ENCODE measurements at regions not wholly inside any gene's neighbourhood (a gene's known extent, or its start where the extent isn't known, plus 50 kb on each side); places are given as distances from the start of the nearest gene placed in this dataset.

DNA sequence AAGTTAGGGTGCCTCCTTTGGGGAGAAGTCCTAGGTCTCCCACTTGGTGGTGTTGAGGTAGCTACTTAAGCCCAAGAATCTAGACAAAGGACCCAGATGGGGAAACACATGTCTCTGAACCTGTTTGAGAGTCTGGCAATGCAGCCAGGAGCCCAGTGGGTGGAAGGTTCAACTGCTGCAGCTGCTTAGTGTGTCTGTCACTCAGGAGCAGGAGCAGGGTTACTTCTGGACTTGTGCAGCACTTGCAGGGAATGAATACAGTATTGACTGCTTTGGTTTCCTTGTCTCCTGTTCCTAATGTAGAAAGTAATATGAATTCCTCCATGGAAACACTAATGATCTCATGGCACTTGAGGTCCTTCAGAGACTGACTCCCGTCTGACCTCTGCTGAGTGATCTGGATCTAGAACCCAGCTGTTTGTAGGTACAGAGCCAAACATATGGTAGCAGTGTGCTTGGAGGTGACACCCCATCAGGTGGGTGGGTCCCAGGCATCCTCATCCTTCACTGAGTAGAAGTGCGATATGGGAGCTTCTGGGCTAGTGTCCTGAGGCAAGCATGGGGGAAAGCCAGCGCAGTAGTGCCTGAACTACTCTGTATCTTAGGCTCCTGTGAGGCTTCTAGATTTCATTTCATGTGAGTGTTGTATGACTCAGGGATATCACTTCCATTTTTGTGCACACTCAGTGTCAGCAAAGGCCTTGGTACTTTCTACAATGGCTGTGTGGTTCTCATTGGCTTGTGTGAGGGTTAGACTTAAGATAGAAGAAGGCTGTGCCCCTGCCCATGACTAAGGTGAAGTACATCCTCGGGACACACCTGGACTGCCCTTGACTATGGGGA lies 85.0 kb upstream of the WDR1 start:
- DNase-seq, result no peak

DNA sequence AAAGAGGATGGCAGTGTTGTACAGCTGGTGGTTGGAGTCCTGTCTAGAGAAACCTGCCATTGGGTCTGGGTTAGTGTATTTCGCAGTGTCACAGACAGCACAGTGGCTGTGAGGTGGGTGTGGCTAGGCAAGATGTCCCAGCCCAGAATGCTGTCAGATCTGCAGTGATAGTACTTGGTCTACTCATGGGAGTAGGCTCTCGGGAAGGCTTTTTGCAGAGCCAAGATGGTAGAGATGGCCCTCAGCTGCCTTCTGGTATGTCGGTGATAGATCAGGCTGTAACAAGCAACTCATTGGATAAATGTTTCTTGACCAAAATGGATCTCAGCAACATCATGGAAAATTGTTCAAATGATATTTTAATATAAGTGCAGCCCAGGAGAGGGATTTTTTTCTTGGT lies 84.3 kb upstream of the WDR1 start:
- DNase-seq, result no peak

DNA sequence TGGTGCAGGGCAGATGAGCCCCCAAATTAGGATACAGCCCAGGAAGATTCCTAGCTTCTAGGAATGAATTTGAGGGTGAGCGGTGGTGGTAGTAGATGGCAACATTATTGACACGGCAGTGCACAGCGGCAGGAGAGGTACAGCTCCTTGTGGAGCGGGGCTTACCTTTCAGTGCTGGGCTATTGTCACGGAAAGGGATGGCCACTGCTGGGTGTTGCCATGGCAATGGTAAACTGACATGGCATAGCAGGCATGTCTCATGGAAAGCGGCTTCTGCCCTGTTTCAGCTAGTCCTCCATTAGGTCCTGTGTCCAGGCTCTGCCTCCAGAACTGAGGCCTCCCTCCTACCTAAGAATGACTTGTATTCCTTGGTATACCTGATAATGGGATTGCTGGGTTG lies 81.8 kb upstream of the WDR1 start:
- no peak for DNase-seq

DNA sequence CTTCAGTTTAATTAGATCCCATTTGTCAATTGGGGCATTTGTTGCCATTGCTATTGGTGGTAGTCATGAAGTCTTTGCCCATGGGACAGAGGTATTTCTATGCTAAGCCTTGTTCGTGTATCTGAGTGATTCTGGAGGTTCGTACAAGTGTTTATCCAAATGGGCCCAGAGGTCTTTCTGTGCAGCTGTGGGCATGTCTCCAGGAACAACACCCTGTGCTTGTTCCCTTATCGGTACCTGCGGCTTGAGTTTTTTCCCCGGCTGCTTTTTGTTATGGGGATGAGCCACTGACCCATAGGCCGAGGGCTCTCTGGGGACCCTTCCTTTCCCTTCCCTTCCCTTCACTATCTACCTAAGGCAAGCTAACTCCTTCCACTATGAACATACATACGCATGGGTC lies 81.4 kb upstream of the WDR1 start:
- DNase-seq, result no peak

DNA sequence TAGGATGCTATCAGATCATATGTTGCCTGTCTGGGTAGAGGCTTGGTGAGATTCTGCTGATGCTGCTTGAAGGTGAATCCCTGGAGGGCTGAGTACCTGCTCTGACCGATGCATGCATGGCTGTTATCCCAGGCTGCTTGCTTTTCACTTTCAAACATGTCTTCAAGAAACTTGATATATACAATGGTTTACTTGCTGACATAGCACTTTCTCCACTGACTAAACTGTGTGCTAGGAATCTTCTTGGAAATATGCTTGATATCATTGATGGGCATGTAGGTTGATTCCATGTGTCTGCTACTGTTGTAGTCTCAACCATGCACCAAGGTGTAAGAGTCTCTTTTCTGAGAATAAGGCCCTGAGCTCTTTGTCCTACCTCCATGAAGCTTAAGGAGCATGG lies 79.6 kb upstream of the WDR1 start:
- no peak for DNase-seq

DNA sequence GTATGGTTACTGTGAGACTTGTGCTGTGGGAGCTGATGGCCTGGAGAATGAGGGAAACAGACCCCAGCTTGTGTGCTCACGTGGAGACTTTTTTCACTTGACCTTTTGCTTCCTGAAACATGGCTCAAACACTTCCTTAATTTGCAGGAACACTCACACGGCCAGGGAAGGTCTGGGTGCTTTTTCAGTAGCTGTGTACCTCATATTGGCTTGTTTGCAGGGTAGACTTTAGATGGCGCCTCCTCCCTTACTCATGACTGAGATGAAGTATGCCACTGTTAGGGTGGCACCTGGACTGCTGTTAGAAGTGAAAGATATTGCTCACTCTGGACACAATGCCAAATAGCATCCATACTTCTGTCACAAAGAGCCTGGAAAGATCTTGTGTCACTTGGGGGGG lies 75.7 kb upstream of the WDR1 start:
- no peak for DNase-seq

DNA sequence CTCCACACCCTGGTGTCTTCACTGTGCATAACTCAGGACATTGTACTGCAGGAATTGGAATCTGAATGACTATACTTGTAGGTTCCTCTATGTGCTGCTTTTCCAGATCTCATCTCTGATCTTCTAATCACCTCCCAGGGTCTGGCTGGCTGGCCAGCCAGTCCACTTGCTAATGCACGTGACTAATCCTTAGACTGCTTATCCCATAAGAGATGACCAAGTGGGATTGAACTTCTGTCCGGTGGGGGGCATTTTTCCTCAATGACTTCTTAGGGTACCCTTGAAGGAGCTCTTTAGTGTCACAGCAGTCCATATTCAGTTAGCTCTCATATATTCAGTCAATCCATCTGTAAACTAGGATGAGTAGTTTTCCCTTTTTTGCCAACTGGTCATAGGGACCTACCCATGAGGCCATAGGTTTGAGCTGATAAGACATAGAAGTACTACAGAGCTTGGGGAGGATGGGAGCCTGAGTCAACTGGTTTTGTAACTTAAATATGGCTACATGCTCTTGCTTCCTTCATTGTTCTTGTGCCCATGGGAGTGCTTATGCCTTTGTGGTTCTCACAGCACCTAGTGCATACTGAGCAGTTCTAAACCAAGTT lies 71.9 kb upstream of the WDR1 start:
- no peak for DNase-seq

DNA sequence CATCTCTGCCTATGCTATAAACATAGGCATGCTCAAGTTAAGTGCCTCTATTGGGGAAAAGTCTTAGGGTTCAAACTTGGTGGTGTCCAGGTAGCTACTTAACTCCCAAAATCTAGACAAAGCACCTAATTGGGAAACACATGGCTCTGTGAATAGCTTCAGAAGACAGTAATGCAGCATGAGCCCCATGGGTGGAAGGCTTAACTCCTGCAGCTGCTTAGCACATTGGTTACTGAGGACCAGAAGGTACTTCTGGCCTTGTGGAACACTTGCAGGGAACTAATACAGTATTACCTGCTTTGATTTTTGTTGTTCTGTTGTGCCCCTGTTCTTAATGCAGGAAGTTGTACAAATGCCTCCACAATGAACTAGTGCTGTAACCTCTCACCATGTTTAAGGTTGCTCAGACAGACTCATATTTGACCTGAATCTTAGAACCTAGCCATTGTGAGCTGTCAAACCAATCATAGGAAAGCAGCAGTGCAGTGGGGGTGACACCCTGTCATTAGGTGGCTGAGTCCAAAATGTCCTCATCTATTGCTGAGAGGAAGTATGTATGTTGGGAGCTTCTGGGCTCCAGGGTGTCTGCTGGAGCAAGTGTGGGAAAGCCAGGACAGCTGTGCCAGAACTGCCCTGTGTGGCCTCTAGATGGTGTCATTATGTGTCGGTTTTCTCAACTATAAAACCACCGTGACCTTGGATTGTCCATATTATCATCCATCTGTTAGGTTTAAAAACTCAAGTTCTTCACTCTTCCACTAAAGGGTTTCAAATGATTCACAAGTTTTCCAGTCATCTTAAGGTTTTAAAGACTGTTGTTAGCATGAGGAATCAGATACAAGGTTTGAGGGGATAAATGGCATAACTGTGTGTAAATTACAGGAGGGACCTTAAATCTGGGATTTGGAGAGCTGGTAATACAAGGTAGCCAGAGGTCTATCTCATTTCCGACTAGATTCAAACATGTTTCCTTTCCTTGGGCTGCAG lies 69.9 kb upstream of the WDR1 start:
- DNase-seq, result no peak

DNA sequence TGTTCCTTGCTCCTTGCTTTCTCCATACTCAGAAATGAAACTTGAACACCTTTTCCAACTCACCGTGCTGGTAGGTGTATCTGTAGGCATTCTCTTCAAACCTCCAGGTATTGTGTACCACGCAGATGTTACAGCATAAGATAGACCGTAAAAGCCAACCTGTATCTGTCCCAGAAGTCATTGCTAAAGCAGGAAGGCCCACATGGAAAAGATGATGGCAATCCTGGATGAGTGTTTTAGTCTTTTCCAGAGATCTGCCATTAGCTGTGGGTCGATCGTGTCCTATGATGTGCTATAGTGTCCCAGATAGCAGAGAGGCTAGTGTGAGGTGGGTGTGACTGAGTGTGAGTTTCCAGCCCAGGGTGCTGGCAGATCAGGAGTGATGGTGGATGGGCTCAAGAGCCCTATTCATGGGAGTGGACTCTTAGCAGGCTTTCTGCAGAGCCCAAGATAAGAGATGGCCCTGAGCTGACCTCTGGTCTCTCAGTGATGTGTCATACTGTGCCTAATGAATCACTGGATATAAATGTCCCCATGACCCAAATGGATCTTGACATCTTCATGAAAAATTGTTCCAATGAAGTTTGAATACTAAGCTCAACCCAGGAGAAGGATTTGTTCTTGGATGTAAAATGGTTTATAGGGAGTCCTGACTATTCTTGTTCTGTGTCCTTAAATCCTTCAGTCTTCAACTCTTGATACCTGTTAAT lies 69.1 kb upstream of the WDR1 start:
- no peak for DNase-seq

DNA sequence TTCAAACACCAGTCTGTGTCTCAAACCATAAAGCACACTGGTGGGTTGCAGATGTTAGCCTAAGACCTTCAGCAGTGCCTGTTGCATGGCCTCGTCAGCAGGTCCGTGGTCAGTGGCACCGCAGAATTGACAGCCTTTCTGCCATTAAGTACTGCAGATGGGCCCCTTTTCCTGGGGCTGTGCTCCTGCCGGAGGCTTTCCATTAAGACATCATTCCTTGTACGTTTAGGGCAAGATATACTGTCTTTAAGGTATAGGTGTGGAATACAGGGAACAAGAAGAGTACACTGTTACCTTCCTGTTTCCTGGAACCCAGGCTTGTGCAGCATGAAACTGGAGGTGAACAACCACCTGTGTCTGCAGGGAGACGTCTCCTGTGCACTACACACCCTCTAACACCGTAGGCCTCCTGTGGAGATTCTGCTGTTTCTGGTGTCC lies 67.9 kb upstream of the WDR1 start:
- DNase-seq, result no peak

DNA sequence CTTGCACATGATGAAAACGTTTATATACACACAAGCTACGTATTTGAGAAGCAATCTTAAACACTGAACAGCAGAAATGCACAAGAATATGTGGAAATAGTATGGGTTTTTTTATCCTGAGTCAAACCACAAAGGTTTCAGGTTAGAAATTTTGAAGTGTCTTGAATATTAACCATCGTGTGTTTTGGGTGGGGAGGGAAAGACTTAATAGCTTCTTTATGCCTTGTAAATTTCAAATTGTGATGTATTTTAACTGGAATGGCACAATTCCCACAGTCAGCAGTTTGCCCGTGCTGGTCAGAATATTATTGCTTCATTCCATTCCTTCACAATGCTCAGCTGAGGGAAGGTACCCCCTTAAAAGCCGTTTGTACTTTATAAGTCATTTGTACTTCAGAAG lies 67.4 kb upstream of the WDR1 start:
- no peak for DNase-seq

DNA sequence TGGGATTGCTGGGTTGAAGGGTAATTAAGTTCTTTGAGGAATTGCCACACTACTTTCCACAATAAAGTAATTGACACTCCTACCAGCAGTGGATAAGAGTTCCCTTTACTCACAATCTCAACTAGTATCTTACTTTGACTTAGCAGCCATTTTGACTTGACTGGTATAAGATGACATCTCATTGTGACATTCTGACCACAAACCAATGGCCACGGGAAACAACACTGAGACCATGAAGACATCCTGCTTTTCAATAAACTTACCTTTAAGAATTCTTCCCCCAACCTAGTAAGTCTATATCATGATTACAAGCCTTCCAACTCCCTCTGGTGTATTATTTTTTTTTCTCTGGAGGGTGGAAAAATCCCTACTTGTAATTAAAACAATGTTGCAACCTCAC lies 66.9 kb upstream of the WDR1 start:
- peak in 1 of 5 experiments; percentile 83 for DNase-seq

DNA sequence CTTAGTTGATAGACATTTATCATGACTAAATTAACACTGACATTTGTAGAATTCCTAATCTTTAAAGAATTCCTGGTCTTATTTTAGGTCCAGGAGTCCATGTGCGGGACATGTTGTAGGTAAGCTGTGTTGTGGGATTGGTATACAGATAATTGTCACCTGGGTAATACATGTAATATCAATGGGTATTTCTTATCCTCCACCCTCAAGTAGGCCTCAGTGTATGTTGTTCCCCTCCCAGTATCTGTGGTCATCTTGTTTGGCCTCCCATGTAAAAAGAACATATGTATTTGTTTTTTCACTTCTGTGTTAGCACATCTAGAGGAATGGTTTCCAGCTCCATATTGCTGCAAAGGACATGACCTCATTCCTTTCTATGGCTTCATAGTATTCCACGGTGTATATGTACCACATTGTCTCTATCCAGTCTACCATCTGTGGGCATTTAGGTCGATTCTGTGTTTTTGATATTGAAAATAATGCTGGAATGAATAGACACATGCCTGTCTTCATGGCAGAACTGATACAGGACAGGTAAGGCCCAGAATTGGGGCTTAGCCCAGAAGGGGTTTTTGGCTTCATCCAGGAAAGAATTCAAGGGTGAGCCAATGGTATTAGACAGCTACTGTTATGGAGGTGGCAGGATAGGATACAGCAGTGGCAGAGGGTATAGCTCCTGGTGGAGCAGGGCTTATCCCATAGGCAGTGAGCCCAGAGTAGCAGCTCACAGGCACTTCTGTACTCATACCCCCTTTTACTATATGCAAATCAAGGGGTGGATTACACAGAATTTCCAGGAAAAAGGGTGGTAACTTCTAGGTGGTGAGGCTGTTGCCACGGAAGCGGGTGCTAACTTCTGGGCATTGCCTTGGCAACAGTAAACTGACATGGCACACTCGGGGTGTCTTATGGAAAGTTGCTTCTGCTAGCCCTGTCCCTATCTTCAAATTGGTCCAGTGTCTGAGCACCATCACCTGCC lies 66.1 kb upstream of the WDR1 start:
- DNase-seq, result peak in 1 of 5 experiments; percentile 57

DNA sequence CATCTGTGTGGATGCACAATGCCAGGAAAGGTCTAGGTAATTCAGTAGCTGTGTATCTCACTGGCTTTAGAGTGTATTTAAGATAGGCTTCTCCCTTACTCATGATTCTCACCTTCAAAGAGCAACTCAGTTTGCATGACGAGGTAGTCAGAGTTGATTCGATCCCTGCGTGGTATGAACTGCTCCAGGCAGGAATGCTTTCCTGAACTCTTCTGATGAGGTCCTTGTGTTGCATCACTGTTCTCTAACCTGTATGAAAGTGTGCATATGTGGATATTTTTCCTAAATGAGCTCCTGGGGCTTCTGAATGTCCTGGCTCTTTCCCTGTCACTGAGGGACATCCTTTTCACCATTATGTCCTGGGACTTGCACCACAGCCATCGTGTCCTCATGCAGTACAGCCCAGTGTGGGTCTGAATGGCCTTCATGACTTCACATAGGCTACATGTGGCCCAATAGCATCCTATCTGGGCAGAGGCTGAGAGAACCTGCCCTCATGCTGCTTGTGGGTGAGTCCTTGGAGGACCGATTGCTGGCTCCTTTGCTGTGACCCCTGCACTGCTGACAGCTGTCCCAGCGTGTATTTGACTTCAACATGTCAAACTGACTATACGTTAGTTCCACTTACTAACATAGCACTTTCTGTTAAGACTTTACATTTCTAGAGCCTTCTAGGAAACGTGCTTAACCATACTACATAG lies 65.3 kb upstream of the WDR1 start:
- DNase-seq, result no peak

DNA sequence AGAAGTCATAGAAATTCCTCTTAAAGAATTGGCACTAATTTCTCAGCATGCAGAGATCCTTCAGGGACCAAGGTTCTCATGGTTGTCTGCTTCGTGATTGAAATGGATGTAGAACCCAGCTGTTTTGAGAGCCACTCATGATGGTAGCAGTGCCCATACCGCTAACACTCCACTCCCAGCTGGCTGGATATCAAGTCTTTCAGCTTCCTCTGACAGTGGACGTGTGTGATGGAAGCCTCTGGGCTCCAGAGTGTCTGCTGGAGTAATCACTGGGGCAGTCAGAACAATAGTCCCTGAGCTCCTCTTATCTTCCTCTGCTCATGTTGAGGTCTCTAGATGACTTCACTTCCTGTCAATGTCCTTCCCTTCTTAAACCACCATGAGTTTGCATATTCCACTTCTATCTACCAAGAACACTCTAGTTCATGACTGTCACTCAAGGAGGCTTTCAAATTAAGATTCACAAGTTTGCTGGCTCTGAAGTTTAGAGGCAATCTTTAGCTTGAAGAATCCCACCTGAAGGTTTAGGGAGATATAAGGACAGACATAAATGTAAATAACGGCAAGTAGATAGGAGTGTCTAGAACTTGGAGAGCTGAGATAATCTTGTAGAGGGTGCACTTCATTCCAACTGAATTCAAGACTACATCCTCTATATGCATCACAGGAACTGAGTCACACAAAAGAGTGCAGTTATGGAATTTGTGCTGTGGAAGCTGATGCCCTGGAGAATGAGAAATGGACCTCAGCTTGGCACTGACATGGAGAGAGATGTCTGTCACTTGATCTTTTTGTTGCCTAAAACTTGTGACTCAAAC lies 64.5 kb upstream of the WDR1 start:
- DNase-seq, result peak in 1 of 5 experiments; percentile 94

DNA sequence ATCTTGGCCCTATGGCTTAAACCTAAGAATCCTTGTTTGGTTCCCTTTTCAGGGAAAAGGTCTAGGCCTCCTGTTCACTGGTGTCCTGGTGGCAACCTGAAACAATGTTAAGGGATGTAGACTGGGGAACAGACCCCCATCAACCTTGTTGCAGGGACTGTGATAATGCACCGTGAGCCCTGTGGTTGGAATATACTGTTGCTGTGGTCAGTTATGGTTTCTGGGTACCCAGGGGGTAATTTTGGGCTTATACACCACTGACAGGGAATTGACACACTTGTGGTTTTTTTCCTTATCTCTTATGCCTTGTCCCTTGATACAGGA lies 64.0 kb upstream of the WDR1 start:
- peak in 1 of 5 experiments; percentile 49 for DNase-seq

DNA sequence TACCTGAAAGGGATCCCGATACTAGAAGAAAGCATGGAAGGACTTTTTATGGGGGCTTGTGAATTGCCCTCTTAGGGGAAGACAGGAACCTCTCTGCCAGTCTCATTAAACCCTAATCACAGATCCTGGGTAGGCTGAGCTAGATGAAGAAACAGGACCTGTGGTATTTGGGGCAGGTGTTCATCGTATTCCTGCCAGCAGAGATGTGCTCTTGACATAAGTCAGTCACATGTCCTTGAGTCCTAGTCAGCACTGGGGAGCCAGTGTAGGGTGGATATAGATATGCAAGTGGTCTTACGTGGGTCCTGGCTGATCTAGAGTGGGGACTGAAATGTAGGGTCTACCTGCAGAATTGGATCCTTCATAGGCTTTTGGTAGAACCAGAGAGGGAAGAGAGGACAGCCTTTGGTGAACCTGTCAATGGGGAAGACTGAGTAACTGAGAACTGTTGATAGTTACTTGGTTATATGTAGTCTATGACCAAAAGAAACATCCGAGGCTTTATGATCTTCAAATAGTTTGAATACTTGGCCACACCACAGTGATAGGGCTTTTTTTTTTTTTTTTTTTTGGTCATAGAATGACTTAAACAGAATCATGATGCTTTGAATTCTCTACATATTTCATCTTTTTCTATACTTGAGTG lies 63.5 kb upstream of the WDR1 start:
- no peak for DNase-seq

DNA sequence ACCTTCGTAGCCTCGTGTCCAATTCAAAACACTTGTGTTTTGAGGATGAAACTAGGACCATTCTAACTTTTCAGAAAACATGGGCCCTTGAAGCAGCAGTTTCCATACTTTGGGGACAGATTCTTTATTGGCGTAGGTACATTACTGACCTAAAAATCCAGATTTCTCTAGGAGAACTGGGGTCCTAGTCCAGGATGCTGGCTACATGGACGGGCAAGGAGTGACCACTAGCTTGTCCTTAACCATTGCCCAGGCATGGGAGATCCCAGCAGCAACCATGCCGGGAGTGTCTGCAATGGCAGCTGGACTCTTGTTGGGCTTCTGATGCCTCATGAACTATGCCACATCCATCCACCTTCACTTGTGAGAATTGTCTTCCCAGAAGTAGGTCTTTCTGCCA lies 62.2 kb upstream of the WDR1 start:
- no peak for DNase-seq

DNA sequence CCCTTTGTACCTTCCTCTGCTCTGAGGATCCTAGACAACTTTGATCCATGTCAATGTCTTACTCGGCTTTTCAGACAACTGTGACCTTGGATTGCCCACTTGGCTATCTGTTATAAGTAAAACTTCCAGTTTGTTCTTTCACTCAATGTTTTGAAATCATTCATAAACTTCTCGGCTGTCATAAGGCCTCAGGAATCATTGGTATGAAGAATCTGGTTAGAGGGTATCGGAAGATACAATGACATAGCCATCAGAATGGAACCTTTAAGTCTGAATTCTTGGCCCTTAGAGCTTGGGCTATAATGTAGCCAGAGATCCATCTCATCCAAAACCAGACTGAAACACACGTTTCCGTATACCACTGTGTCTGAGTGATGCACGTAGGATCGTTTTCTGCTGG lies 59.0 kb upstream of the WDR1 start:
- no peak for DNase-seq

Data from T-helper 2 cell (primary cell).